GM18498 (cell line): ENCODE measurements at regions not wholly inside any gene's neighbourhood (a gene's known extent, or its start where the extent isn't known, plus 50 kb on each side); places are given as distances from the start of the nearest gene placed in this dataset.
"Not testable (repeated sequence)": the region's sequence is repeated elsewhere in the genome, so short reads cannot be mapped to it uniquely, and the experiment has no call there.

Source experiments
- ATAC-seq: cut with Tn5 transposase; IDR thresholded peaks from one replicate; pipeline ENCODE4 v1.9.1; 2021; ENCODE audit warnings: mild to moderate bottlenecking, moderate library complexity; ENCODE audit not compliant: unreplicated experiment

DNA sequence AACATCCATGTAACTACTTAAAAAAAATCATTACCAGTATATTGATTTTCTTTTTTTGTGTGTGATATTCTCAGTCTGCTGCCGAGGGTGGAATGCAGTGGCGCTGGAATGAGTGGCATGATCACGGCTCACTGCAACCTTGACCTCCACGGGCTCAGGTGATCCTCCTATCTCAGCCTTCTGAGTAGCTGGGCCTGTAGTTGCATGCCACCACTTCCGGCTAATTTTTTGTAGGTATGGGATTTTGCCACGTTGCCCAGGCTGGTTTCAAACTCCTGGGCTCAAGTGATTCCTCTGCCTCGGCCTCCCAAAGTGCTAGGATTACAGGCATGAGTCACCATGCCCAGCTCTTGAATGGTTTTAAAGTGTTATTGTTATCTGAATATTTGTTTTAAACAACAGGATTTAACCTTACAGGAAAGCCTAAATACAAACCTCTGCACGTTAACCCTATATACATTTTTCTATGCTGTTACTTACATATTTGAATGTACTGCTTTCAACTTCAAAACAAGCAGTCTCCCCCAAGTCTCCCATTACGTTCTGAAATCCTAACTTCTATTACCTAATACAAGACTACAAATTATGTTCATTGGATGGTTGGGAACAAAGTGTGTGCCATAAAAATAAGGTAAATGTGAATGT lies 61.7 kb downstream of the KPNA2 start:
- no peak for ATAC-seq

DNA sequence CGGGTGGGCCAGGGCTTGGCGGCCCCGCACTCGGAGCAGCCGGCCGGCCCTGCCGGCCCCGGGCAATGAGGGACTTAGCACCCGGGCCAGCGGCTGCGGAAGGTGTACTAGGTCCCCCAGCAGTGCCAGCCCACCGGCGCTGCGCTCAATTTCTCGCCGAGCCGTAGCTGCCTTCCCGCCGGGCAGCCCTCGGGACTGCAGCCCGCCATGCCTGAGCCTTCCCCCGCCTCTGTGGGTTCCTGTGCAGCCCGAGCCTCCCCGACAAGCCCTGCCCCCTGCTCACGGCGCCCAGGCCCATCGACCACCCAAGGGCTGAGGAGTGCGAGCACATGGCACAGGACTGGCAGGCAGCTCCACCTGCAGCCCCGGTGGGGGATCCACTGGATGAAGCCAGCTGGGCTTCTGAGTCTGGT lies 63.8 kb downstream of the KPNA2 start:
- ATAC-seq = not testable (repeated sequence)

DNA sequence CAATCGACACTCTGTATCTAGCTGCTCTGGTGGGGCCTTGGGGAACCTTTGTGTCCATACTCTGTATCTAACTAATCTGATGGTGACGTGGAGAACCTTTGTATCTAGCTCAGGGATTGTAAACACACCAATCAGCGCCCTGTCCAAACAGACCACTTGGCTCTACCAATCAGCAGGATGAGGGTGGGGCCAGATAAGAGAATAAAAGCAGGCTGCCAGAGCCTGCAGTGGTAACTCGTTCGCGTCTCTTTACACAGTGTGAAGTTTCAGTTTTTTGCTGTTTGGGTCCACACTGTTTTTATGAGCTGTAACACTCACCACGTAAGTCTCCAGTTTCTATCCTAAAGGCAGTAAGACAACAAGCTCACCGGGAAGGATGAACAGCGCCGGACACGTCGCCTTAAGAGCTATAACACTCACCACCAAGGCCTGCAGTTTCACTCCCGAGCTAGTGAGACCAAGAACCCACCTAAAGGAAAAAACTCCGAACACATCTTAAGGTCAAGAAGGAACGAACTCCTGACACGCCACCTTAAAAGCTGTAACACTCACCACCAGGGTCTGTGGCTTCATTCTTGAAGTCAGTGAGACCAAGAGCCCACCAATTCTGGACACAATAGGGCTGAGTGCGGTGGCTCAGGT lies 64.6 kb downstream of the KPNA2 start:
- no peak for ATAC-seq

DNA sequence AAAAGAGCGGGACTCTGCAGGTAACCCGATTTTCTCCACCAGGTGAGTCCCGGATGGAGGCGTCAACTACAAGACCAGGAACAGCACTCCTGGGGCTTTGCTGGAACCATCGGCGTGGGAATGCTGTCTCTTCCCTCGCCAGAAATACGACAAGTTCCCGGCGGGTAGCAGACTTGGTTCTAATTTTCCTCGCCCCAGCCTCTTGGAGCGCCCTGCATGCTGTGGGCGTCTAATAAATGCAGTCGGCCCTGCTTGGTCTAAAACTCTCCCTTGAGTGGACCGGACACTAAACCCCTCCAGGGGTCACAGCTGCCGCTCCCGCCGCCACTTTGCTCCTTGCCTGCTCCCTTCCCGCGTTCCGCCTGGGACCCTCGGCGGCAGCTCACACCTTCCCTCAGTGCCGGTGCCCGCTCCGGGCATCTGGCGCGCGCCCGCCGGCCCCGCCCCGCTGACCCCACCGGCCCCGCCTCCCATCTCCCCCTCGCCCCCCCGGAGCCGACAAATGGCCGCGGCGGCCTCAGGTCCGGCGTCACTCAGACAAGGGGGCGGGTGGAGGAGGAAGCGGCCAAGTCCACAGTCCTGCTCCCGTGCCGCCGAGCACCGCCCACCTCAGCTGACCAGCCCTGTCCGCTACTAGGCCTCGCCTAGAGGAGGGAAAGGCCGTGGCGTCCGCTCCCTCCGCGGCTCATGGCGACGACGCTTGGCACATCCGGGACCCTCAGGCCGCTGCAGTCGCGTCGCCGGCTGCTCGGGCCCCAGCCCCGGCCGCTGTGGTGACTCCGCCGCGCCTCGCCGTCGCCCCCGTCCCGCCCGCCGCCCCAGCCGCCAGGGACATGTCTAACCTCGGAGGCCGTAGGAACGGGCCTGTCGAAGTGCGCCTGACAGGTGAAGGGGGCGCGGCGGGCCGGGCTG lies 65.8 kb downstream of the KPNA2 start:
- peak; percentile 81 for ATAC-seq

DNA sequence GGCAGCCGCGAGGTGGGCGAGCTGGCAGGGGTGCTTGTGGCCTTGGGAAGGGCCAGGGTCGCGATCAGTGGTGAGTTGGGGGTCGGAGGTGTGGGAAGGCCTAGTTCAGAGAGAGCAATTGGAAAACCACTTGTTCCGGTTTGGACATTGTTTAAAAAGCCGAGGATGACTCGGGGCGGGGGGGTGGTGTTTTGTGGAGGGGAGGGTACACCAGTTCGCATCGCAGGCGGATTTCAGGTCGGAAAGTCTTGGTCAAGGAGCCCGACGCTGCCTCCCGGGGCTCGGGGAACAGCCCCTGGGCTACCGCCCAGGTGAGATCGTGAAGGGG lies 66.4 kb downstream of the KPNA2 start:
- ATAC-seq = peak; percentile 23

DNA sequence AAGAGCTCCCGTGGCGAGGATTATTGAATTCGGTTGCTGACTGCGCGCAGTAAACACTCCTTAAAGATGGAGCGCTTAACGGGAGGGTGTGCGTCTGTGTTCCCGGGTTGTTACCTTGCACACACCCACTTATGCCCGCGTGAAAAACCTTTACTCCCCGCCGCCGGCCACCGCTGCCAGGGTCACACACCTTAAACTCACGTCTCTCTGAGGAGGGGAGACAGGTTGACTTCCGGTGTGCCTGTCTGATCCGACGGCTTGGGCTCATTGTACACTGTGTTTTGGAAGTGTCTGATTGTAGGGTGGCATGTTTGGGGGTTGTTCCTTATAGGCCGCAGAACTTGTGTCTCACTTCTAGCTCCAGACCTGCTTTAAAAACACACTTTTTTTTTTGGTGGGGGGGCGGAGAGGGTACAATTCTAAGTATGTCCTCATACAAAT lies 66.8 kb downstream of the KPNA2 start:
- ATAC-seq = peak; percentile 20

DNA sequence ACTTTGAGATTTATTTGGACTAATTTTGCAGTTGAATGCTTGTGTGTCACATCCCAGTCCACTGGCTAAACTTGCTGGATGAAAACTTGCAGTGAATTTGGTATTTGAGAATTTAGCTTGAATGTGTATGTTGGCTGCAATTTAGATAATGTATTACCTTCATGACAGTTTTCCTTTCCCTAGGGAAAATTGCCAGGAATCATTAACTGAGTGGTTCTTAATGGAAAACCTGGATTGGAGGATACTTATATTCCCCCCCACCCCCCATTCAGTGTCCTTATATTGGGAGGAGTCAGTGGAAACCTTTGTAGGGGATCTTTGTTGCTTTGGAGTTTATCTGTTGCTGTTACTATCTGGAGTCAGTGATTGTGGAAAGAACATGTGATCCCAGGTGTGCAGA lies 67.6 kb downstream of the KPNA2 start:
- no peak for ATAC-seq

DNA sequence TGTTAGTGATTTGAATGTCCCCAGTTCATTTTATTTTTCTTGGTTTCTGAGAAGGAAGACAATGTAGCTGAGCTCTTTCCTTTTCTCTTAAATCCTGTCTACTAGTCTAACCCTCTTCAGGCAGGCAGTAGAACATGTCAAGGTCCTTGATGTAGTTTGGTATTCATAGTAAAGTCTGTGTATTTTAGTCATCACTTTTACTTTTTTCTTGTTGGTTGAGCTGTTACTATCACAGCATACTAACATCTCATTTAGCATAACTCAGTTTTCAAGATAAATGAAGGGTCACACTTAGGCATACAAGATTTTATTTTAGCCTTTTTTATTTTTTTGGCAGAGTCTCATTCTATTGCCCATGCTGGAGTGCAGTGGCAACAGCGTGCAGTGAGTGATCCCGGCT lies 70.5 kb downstream of the KPNA2 start:
- no peak for ATAC-seq

DNA sequence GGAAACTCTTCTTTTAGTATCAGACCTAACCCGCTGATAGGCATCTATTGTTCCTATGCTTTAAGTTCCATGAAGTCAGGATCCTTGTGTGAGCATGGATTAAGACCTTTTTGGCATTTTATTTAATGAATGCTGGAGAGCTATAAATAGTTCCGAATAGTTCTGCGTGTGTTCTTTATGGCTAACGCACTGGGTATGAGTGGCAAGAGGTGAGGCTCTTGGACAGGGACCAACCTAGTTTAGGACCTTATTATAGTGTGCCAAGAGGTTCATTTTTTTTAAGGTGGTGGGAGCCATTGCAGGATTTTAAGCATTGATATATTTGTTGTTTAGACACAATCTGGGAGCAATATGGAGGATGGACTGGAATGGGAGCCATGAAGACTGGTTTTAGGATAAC lies 71.8 kb downstream of the KPNA2 start:
- no peak for ATAC-seq

DNA sequence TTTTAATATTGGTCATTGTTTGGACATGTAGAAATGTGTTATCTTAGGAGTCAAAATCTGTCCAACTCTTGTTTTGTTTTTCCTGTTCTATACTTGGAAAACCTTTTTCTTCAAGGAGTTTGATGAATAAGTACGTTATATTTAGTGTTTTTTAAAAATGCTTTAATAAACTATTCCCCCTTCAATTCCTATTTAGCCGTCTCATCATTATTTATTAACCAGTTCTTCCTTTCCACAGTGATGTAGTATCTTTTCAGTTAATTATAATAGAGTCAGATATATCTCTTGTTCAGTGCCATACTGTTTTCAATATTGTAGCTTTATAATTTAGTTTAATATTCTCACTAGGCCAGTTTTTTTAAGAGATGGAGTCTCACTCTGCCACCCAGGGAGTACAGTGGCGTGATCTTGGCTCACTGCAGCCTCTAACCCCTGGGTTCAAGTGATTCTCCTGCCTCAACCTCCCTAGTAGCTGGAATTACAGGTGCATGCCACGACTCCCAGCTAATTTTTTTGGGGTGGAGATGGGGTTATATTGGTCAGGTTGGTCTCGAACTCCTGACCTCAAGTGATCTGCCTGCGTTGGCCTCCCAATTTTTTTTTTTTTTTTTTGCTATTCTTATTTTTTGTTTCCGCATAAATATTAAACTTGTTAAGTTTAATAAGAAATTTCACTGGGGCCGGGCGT lies 72.9 kb downstream of the KPNA2 start:
- no peak for ATAC-seq

DNA sequence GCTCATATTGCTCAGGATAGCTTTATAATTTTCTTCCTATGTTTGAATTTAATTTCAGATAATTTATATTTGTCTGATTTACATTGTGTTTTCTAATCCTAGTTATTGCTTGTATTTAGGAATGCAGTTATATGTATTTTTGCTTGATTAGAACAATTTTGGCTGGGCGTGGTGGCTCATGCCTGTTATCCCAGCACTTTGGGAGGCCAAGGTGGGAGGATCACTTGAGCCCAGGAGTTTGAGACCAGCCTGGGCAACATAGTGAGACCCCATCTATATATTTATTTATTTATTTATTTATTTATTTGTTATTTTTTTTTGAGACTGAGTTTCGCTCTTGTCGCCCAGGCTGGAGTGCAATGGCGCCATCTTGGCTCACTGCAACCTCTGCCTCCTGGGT lies 73.9 kb downstream of the KPNA2 start:
- ATAC-seq = not testable (repeated sequence)

DNA sequence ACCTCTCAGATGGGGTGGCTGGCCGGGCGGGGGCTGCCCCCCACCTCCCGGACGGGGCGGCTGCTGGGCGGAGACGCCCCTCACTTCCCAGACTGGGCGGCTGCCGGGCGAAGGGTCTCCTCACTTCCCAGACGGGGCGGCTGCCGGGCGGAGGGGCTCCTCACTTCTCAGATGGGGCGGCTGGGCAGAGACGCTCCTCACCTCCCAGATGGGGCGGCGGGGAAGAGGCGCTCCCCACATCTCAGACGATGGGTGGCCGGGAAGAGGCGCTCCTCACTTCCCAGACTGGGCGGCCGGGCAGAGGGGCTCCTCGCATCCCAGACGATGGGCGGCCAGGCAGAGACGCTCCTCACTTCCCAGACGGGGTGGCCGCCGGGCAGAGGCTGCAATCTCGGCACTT lies 80.7 kb downstream of the KPNA2 start:
- ATAC-seq = not testable (repeated sequence)

DNA sequence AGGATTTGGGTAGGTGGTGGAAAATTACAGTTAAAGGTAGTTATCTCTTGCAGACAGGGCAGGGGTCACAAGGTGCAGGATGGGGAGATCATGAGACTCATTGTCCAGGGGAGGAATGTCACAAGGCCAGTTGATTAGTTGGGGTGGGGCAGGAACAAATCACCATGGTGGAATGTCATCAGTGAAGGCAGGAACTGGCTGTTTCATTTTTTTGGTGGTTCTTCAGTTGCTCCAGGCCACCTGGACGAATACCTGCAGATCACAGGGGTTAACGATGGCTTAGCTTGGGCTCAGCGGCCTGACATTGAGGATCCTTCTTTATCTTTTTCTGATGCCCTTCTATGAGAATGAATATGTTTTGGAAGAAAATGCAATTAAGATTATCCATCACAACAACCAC lies 87.1 kb downstream of the KPNA2 start:
- ATAC-seq = no peak

DNA sequence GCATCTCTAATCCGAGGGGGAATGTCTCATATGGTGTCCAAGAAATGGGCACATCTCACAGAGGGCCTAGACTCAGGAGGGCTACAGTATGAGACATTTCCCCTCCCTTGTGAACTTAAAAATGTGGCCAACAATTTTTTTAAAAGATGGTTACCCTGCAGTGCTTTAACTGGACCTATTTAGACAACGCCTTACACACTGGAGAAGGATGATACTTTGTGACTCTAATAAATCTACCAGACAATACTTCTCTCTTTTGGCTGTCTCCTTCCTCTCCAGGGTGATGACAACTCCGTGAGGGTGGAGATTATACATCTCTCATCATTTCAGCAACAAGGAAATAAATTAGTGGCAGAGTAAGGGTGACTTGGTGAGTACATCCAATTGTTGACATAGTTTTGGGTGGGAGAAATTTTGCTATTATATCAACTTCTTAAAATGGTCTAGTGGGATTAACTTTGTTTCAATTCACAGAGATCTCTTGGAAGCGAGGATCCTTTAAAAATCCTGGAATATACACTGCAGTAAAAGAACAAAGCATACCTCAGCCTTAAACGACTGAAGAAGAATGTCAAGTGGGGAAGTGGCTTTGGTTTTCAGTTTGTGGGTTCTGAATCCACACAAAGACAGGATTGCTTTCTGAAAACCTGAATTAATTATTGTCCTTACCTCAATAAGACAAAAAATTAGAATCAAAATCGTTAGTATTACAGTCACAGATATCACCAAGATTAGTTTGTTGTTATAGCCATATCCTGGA lies 89.8 kb downstream of the KPNA2 start:
- no peak for ATAC-seq

DNA sequence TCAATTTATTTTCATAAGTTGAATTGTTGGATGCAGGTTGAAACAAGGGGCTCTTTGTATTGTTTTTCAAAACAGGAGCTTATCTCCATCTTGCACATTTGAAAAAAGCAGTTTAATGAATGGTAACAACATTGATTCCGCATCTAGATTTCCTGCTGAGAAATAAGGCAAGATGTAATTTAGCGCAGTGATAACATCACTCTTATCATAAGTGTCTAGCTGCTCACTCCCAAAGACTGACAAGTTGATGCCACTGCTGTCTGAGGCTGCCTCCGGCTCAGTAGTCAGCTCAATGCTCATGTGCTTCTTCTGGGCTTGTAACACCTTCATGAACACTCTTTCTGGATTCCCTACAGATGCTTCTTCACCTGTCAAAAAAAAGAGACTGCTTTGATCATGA lies 92.4 kb downstream of the KPNA2 start:
- no peak for ATAC-seq

DNA sequence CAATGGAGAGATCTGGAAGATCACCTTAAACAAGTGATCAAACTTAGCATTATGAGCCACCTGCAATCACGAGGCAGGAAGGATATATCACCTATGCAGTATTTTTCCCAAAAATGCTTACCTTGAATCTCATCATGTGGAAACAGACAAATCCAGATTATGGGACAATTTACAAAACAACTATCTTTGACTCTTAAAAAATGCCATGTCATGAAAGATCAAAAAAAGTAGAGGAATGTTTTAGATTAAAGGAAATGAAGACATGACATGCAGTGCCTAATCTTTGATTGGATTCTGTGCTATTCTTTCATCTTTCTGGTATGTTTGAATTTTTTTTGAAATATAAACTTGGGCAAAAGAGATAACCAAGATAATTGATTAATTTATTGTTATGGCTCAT lies 95.9 kb downstream of the KPNA2 start:
- ATAC-seq = no peak

DNA sequence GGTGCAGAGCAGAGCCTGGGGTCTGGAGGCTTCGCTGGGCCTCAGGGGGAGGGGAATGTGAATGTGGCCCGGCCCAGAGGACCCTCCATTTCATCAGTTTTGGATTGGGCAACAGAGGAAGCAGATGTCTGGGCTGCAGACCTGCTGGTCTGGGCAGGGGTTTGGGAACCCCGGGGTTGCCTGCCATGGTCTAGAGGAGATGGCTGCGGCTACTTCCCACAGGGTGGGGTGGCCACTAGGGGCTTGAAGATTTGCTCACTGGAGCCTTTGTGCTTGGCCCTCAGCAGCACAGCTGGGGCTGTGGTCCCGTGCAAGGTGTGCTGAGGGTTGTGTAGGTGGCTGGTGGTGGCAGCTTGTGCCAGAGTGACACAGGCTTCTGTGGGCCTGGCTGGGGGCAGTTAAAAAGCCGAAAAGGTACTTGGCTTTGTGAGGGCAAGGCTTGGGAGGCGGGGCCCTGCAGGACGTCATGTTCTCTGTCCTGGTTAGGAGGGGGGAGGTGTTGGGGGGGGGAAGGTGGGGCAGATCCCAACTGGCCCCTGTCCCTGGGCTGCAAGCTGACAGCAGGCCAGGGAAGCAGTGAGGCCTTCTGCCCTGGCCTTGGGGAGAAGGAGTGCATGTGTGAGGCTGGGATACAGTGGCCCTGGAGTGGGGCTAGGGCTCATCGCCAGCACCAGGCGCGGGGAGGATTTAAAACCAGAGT lies 98.0 kb downstream of the KPNA2 start:
- ATAC-seq = no peak

DNA sequence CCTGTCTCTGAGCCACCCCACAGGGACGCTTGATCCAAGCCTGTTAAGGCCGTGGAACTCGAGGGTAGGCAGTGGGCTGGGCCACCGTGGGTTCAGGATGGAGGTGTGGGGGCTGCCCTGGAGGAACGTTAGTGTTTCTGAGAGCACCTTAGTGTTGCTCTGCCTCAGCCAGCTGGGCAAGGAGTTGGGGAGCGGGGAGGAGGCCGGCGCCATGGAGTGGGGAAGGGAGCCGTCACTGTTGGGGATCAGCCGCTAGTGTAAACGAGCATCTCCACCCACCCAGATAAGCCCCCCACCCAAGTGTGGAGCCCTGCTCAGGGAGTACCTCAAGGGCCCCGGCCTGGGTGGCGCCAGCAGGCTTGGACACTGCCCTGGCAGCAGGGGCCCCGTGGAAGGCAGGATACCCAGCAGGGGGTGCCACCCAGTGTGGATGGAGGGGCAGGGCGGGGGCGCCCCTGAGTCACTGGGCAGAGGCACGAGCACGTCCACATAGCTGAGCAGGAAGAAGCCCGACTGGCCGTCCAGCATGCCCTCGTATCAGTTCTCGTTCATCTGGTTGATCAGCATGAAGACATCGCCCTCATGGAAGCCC lies 98.6 kb downstream of the KPNA2 start:
- no peak for ATAC-seq

DNA sequence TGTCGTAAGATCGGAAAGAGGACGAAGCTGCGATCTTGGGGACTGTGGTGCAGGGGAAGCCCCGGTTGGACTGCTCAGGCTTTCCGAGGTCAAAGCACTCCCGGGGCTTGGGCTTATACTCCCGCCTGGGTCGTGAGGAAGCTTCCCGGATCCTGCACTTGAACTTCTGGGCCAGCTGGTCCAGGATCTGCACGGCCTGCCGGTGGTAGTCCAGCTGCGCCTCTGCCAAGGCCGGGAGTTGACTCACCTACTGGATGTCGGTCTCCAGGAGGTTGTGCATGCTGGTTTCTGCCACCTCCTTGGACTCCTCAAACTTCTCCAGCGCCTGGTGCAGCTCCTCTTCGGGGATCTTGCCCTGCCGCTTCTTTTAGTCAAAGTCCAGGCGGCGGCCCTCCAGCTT lies 99.2 kb downstream of the KPNA2 start:
- ATAC-seq = no peak
